Ovary (tissue), 7 donors: ENCODE measurements at regions not wholly inside any gene's neighbourhood (a gene's known extent, or its start where the extent isn't known, plus 50 kb on each side); places are given as distances from the start of the nearest gene placed in this dataset. TPM values are rescaled to one million over a fixed set of nuclear protein-coding genes. Genes with fewer than 3 reads are reported as not detected.

Experiments used
- DNase-seq, 5 donors: peaks; one replicate each; pipeline ENCODE4 v3.0.0-alpha.2; 2019 to 2020
- H3K27ac ChIP-seq, 2 donors: fragments of 200-600 bp; one replicate each; pipeline versions ENCODE4 v1.5.1 to v1.8.0; 2019 to 2022
- H3K27me3 ChIP-seq: fragments of 200-600 bp; one replicate; pipeline ENCODE4 v1.8.0; 2022
- H3K36me3 ChIP-seq: fragments of 200-600 bp; sonication (generic); one replicate; pipeline ENCODE4 v1.5.1; 2019
- H3K4me1 ChIP-seq: one replicate; pipeline ENCODE4 v1.8.1; 2013; ENCODE audit warnings: mild to moderate bottlenecking, moderate library complexity; ENCODE audit not compliant: insufficient read depth
- H3K4me3 ChIP-seq: fragments of 200-600 bp; sonication (generic); one replicate; pipeline ENCODE4 v1.5.1; 2017
- H3K9me3 ChIP-seq, 2 donors: fragments of 200-600 bp in 1 of 2; sonication (generic) in 1 of 2; one replicate each; pipeline versions ENCODE4 v1.5.1 to v1.8.1; 2013 to 2019; ENCODE audit warnings: mild to moderate bottlenecking in 1 of 2, moderate library complexity in 1 of 2
- CTCF ChIP-seq, 3 donors: fragments of 450-650 bp in 2 of 3; fragments of 200-600 bp in 1 of 3; IDR thresholded peaks; one replicate each; pipeline versions ENCODE4 v1.5.1 to v1.8.0; 2016 to 2022; ENCODE audit warnings: antibody characterized with exemption in 3 of 3, mild to moderate bottlenecking in 1 of 3
- EP300 ChIP-seq: sonication (generic); formaldehyde crosslinking; IDR thresholded peaks from one replicate; pipeline ENCODE4 v1.6.1; 2017; ENCODE audit warnings: antibody characterized with exemption
- POLR2A ChIP-seq: fragments of 450-650 bp; IDR thresholded peaks from one replicate; pipeline ENCODE4 v1.6.1; 2017; ENCODE audit warnings: antibody characterized with exemption, mild to moderate bottlenecking, moderate library complexity
- WGBS, 3 donors: extraction: QIAGEN DNeasy Blood & Tissue Kit in 1 of 3; methylation state at CpG; one replicate each; pipeline versions ENCODE4 v1.1.5 to v1.1.7; 2013 to 2017; 5-methylcytosine and 5-hydroxymethylcytosine counted together
- intact Hi-C, 4 donors: fragments of 100-400 bp; cut with DNase I; formaldehyde crosslinking; loops; one replicate each; pipeline versions ENCODE4 v1.11.0 to v1.15.1; 2022 to 2023
- small RNA-seq: library from RNA; depleted of rRNA; stranded (forward); fragments of <200 nt; gene quantifications from one replicate; pipeline ENCODE3, GENCODE V24; 2016
- donor health status: DM: no; HTN: no; CAD: no; lungs with moderate emphysema.
- donor health status: DM: no; HTN: no; CAD: no.
- donor health status: Bipolar disorder and iron deficiency.
- donor health status: DM: no; HTN: no; CAD: no.
- donor health status: DM: yes; HTN: yes; CAD: no.

DNA sequence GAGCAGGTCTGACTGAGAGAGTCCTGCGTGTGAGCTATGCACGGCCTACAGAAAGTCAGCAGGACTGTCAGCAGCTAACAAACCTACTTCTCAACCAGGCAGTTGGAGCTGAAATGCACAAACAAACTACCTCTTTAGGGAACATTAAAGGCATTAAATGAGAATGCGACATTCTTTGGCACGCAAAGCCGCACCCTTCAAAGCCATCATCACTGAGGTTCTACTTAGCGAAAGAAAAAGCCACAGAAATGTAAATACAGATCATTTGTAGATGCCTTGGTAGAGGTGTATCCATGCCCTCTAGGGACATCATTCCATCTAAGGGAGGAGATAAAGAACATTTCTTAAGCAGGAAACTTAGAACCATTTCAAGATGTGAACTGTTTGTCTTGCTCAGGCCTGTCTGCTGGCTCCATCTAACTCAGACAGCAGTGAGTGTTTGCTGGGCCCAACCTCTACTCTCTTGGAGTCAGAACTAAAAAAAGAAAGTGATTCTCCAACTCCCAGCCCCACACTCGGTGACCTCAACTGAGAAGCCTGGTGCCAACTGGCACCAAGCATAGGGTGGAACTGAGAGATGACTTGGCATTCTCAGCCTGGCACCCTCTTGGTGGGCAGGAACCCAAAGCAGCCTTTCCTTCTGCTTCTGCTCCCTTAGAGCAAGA is 63.5 kb upstream of the MBIP start:
- DNase-seq, result no peak
- H3K36me3 ChIP-seq, result no peaks in the 10 kb centered on the region
- TF ChIP-seq POLR2A (no peak), CTCF (IDR thresholded peaks at IDR 0.05) (no peak), EP300 (no peak)
- H3K27me3 ChIP-seq, result no peaks in the 10 kb centered on the region
- WGBS, 3 donors, result 85 to 89% (median 89%) methylated on average over 7 of the region's 7 CpGs
- no peak overlapping the region for H3K4me3 ChIP-seq
- H3K9me3 ChIP-seq, result no peaks in the 10 kb centered on the region
- intact Hi-C loops, result no loop called here
- no peaks in the 10 kb centered on the region for H3K4me1 ChIP-seq
- no peak overlapping the region for H3K27ac ChIP-seq

DNA sequence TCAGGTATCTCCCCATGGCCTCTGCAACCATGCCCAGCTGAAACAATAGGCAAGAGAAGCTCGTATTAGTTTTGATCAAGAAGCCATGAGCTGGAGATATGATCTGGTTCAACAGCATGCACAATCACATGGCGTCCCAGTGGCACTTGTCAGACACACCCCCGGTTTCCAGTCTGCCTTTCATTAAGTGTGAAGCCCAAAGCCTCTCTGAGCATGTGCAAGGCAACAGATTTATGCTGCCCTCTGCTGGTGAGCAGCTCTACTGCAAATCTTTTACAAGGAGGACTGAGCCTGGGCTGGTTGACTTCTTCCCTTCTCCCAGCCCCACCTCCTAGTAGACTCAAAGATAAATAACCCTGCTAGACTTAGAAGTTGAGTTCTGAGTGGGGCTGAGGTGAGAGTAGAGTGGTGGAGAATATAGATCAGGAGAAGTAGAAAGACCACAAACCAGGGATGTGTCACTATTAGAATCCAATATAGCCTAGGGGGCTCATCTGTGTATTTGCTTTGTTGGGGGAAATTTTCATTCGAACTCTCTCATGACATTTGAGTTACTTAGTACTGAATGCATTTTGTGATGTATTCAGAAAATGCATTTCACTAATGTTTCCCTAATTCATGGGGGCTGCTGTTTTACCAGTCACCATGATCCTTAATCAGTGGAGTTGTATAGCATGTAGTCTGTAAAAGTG is 53.7 kb upstream of the MBIP start:
- intact Hi-C loops, result no loop called here
- 27 to 31% (median 30%) methylated on average over 4 of the region's 4 CpGs for WGBS, 3 donors
- Histone ChIP-seq H3K4me1 (no peaks in the 10 kb centered on the region), H3K9me3 (no peaks in the 10 kb centered on the region), H3K4me3 (no peak overlapping the region), H3K27me3 (no peaks in the 10 kb centered on the region), H3K27ac (no peak overlapping the region), H3K36me3 (no peaks in the 10 kb centered on the region)
- TF ChIP-seq EP300 (no peak), CTCF (IDR thresholded peaks at IDR 0.05) (peak in 1 of 3 donors; percentile 27)
- peak; percentile 11 to 44 (median 22) for DNase-seq

Small RNA genes in the stretch of these regions (small RNA-seq; reads per million reads assigned to genes)
- not detected for gene RNU7-93P
